HEK293T (cell line): ENCODE measurements at regions not wholly inside any gene's neighbourhood (a gene's known extent, or its start where the extent isn't known, plus 50 kb on each side); places are given as distances from the start of the nearest gene placed in this dataset.

Source experiments
- CTCF ChIA-PET: fragments of 350-600 bp; formaldehyde crosslinking; extraction: SDS; loops from one replicate; lab custom pipeline; 2021; ENCODE audit warnings: antibody characterized with exemption, inconsistent platforms; lab: Yijun Ruan, JAX
- POLR2A ChIA-PET: fragments of 350-600 bp; formaldehyde crosslinking; extraction: SDS; loops from one replicate; lab custom pipeline; 2020; ENCODE audit warnings: antibody characterized with exemption, inconsistent platforms; lab: Yijun Ruan, JAX
- DNase-seq: peaks from one replicate; pipeline ENCODE4 v3.0.0; 2012; ENCODE audit warnings: mixed read lengths; ENCODE audit errors: extremely low spot score
- ARNT ChIP-seq: fragments of 450-650 bp; IDR thresholded peaks from 2 replicates; pipeline ENCODE4 v1.6.1; 2017; ENCODE audit warnings: mild to moderate bottlenecking
- BHLHE40 ChIP-seq: fragments of 450-650 bp; IDR thresholded peaks from 2 replicates; pipeline ENCODE4 v1.6.1; 2016; ENCODE audit warnings: mild to moderate bottlenecking, moderate library complexity, borderline replicate concordance
- CTBP1 ChIP-seq: fragments of 450-650 bp; IDR thresholded peaks from 2 replicates; pipeline ENCODE4 v1.6.1; 2016; ENCODE audit warnings: borderline replicate concordance
- ELF4 ChIP-seq: fragments of 450-650 bp; IDR thresholded peaks from 2 replicates; pipeline ENCODE4 v1.6.1; 2017; ENCODE audit warnings: antibody characterized with exemption
- FOXA1 ChIP-seq: fragments of 450-650 bp; IDR thresholded peaks from 2 replicates; pipeline ENCODE4 v1.6.1; 2016; ENCODE audit warnings: mild to moderate bottlenecking
- FOXK2 ChIP-seq: fragments of 450-650 bp; IDR thresholded peaks from 2 replicates; pipeline ENCODE4 v1.6.1; 2016; ENCODE audit warnings: mild to moderate bottlenecking
- FOXM1 ChIP-seq: fragments of 450-650 bp; IDR thresholded peaks from 2 replicates; pipeline ENCODE4 v1.6.1; 2017; ENCODE audit warnings: mild to moderate bottlenecking, borderline replicate concordance
- HDGF ChIP-seq: fragments of 450-650 bp; IDR thresholded peaks from 2 replicates; pipeline ENCODE4 v1.6.1; 2017; ENCODE audit warnings: antibody characterized with exemption, borderline replicate concordance
- L3MBTL2 ChIP-seq: fragments of 450-650 bp; conservative IDR thresholded peaks from 2 replicates; pipeline ENCODE4 v1.6.1; 2016; ENCODE audit warnings: mild to moderate bottlenecking
- LEF1 ChIP-seq: fragments of 450-650 bp; IDR thresholded peaks from 2 replicates; pipeline ENCODE4 v1.6.1; 2017; ENCODE audit warnings: mild to moderate bottlenecking, borderline replicate concordance
- NFRKB ChIP-seq: fragments of 450-650 bp; IDR thresholded peaks from 2 replicates; pipeline ENCODE4 v1.6.1; 2016; ENCODE audit warnings: mild to moderate bottlenecking, moderate library complexity
- PKNOX1 ChIP-seq: fragments of 450-650 bp; IDR thresholded peaks from 2 replicates; pipeline ENCODE4 v1.6.1; 2016
- SP1 ChIP-seq: fragments of 450-650 bp; IDR thresholded peaks from 2 replicates; pipeline ENCODE4 v1.6.1; 2017
- SUZ12 ChIP-seq: fragments of 450-650 bp; IDR thresholded peaks from 2 replicates; pipeline ENCODE4 v1.6.1; 2016; ENCODE audit warnings: mild to moderate bottlenecking
- TARDBP ChIP-seq: fragments of 450-650 bp; IDR thresholded peaks from 2 replicates; pipeline ENCODE4 v1.6.1; 2016
- ZNF384 ChIP-seq: fragments of 450-650 bp; IDR thresholded peaks from 2 replicates; pipeline ENCODE4 v1.6.1; 2016

DNA sequence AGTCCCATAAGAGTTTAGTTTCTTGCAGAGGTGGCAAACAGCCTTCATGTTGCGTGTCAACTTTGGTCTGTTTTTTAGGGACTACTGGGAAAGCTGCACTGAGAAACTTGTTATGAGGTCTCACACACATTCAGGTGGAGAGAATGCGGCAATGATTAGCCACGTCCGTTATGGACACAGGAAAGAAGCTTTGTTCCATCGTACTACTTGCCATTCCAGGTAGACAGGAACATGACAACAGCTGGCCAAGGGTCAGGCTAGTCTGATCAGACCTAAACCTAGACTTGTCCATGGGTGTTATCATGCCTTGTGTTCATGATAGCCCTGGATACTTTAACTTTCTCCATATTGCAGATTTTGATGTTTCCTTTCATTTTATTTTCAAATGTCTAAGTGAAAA is 113.2 kb downstream of the ZNF608 start:
- ChIA-PET POLR2A (no interaction called here), CTCF (no interaction called here)
- TF ChIP-seq SUZ12 (no peak), HDGF (no peak), SP1 (no peak), LEF1 (no peak), PKNOX1 (no peak), ELF4 (no peak), FOXM1 (no peak), CTBP1 (no peak), ZNF384 (no peak), FOXA1 (no peak), L3MBTL2 (no peak)
- no peak for DNase-seq

DNA sequence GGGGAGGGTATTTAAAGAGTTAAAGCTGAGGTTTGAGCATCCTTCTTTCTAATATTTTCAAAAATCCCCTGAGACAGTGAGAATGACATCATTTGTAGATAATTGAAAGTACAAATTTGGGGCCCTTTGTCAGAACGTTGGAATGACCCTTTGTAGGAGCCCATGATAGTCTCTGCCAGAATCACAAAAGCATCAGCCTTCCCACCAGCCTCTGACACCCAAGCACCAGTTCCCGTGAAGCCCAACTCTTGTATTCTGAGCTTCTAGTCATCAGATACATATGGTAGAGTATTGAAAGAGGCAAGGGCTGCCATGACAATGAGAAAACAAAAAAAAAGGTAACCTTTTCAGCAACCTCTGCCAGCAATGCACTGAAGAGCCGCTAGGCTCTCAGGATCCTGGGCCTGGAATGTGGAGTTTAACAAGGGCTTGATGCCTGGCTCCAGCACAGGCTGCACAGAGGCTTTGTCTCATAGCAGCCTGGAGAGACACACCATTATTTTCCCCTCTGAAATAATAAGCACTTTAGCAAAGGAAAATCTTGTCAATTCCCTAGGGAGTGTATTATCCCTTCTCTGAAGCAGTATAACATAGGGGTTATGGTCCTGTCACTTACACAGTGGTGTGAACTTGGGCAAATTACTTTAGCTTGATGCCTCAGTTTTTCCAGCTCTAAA is 114.4 kb downstream of the ZNF608 start:
- no peak for DNase-seq
- POLR2A ChIA-PET, result interaction anchor here (0.6 kb wide), 1 partner anchor 35 kb away, joined by 3 read pairs; no protein-coding TSS in a partner anchor
- TF ChIP-seq ELF4 (no peak), TARDBP (no peak), CTBP1 (no peak), NFRKB (no peak), SP1 (no peak), L3MBTL2 (no peak), FOXA1 (no peak), ARNT (no peak), FOXM1 (no peak), LEF1 (no peak), HDGF (no peak), FOXK2 (no peak), SUZ12 (no peak)
- CTCF ChIA-PET, result interaction anchor here (0.6 kb wide), 2 partner anchors 93 to 1487 kb away, joined by 3 read pairs; no protein-coding TSS in a partner anchor

DNA sequence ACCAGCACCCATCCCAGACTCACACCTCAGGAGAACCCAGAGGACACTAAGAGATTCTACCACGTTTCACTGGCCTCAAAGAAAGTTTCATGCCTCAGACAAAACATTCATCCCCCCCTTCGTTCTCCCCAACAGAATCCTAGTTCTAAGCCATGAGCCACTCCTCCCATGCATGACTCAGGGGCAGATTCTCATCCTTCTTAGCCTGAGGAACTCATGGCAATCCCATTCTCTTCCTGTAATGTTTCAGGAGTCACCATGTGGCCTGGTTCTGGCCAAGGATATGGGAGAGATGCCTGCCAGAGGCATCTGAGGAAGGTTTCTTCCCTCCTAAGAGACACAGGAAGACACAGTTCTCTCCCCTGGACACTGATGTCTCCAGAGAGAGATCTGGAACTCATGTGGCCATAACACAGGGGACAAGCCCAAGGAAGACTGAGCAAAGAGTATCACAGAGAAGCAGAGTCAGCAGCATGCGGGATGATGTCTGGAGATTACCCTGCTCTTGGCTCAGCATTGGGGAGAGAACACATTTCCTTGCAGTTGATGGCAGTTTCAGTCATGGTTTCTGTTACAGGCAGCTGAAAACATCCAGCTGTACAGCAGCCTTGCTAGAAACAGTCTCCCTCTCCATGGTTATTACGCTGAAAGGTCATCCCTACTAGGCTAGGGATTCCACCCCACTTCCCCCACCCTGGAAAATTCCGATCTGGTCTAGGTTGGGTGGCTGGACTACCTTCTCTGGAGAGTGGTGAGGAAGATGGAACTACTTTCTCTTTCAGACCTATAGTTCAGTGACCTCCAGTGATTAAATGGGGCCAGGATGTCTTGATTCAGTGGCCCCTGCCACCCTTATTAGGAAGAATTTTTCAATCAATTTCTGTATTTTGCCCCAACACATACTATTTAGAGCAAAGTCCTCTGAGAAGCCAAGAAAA is 115.4 kb downstream of the ZNF608 start:
- POLR2A ChIA-PET, result no interaction called here
- DNase-seq, result no peak
- CTCF ChIA-PET, result no interaction called here
- TF ChIP-seq HDGF (no peak), NFRKB (no peak), L3MBTL2 (no peak), BHLHE40 (no peak)

DNA sequence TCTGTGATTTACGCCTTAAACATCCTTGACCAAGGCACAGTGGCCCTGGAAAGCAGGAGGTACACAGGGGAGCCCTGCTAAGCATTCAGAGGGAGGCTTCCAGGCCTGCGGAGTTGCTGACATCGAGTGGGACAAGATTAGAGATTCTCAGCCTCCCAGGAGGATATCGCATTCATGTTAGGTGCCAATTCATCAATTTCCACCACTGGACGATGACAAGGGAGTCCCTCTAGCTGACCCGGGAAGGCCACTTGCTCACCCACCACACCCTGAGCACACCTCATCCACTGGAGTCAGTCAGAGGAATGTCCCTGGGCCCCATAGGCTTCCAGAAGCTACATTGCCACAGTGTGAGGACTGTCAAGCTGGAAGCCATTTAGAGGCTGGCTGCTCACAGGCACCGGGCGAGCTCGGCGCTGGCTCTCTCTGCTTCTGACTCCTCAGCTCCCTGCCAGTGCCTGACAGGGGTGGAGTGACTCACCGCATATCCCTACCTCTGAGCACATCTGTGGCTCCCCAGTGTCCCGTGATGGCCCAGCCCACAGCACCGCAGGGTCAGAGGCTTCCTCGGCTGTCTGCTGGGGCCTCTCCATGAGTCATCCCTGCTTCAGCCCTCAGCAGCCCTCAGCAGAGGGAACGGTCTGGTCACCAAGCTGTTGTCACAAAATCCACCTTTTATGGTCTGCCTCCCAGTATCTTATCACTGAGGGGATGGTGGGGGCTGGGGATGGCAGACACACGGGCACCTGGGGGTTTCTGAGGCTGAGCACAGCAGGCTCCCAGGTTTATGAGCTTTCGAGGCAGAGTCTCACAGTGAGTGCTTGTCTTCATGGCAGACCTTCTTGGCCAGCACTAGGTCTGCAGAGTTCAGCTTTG is 117.5 kb downstream of the ZNF608 start:
- TF ChIP-seq CTBP1 (peak; percentile 75; the same call in 1 of the 2 replicates), SP1 (no peak)
- DNase-seq, result peak; percentile 67
- ChIA-PET POLR2A (interaction anchor here (0.5 to 2.0 kb wide), 15 partner anchors 14 to 350 kb away, joined by 3 to 13 read pairs (median 3); no protein-coding TSS in a partner anchor), CTCF (interaction anchor here (0.6 to 1.0 kb wide), 3 partner anchors 13 to 527 kb away, joined by 3 read pairs; no protein-coding TSS in a partner anchor)

DNA sequence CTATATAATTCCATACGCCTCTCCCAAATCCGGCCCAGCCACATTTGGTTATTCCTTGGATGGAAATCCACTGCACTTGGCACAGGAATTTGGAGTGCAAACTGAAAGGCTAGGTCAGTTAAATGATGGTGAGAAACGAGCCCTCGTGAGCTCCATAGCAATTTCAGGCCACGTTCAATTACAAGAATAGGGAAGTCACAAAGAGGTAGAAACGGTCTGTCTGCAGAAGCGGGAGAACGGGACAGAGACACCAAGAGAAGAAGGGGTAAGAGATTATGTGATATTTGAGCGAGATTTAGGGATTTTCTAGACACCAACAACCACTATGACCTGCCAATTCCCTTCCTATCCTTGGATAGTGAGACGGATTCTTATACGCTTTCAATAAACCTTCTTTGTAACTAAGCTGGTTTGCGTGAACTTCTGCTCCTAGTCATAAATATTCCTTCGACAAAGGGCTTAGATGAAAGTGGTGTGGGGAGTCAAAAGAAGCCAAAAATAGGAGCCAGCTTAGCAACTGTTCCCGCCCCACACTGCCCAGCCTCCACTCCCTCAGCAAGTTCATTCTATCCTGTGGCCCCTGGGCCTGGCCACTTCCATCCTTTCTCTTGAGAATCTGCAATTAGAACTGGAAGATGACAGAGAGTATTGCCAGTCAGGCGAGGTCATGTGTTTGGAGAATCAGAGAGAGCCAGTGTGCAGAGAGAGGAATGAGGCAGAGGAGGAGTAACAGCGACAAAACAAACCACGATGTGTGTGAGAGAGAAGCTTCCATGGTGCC is 118.4 kb downstream of the ZNF608 start:
- POLR2A ChIA-PET, result interaction anchor here (1.1 to 2.0 kb wide), 3 partner anchors 15 to 31 kb away, joined by 3 to 7 read pairs (median 5); no protein-coding TSS in a partner anchor
- no peak for TF ChIP-seq ZNF384
- no peak for TF ChIP-seq ARNT
- TF ChIP-seq CTBP1, result no peak
- no peak for TF ChIP-seq BHLHE40
- TF ChIP-seq L3MBTL2, result no peak
- TF ChIP-seq TARDBP, result no peak
- TF ChIP-seq NFRKB, result no peak
- no peak for TF ChIP-seq ELF4
- no peak for TF ChIP-seq PKNOX1
- TF ChIP-seq LEF1, result no peak
- no peak for TF ChIP-seq SUZ12
- no peak for TF ChIP-seq HDGF
- no peak for TF ChIP-seq FOXM1
- no peak for TF ChIP-seq FOXK2
- no peak for TF ChIP-seq FOXA1
- TF ChIP-seq SP1, result no peak
- no peak for DNase-seq
- CTCF ChIA-PET, result no interaction called here

DNA sequence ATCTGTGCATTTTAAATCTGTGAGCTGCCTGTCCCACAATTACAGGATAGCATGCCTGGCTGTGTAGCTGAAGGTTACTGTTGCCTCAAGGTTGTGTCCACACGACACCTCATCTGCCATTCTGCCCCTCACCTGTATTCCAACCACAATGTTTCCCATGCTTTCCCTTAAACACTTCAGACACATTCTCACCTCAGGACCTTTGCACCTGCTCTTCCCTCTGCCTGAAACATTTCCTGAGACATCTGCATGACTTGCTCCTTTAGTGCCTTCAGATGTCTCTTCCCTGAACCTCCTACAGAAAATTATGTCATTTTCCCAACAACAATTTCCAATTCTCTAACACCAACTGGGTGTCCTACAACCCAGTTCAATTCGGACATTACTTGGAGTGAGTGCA is 120.4 kb downstream of the ZNF608 start:
- ChIA-PET CTCF (no interaction called here), POLR2A (no interaction called here)
- TF ChIP-seq FOXA1, result no peak
- no peak for TF ChIP-seq HDGF
- TF ChIP-seq CTBP1, result no peak
- TF ChIP-seq ARNT, result no peak
- no peak for DNase-seq
